A549 (cell line): ENCODE measurements at regions not wholly inside any gene's neighbourhood (a gene's known extent, or its start where the extent isn't known, plus 50 kb on each side); places are given as distances from the start of the nearest gene placed in this dataset.
"Not testable (repeated sequence)": the region's sequence is repeated elsewhere in the genome, so short reads cannot be mapped to it uniquely, and the experiment has no call there.

Experiments
- ATAC-seq, 2 experiments: fragments of 200-7000 bp in 1 of 2; fragments of >200 bp in 1 of 2; cut with Nextera tagmentation in 1 of 2; cut with Tn5 transposase in 1 of 2; 3 replicates each; pipeline versions ENCODE4 v1.8.0 to v1.9.1; 2018 to 2020; ENCODE audit warnings: mild to moderate bottlenecking in 1 of 2, moderate library complexity in 1 of 2
- CTCF ChIA-PET: fragments of 300-600 bp; sonication (Branson Sonifier 250); formaldehyde crosslinking; extraction: SDS; loops from one replicate; lab custom pipeline; 2021; ENCODE audit warnings: antibody characterized with exemption, inconsistent platforms; lab: Yijun Ruan, JAX
- POLR2A ChIA-PET: fragments of 350-600 bp; formaldehyde crosslinking; extraction: SDS; loops from one replicate; lab custom pipeline; 2021; ENCODE audit warnings: antibody characterized with exemption, inconsistent platforms; lab: Yijun Ruan, JAX
- DNase-seq, 2 experiments: peaks; one replicate each; pipeline versions ENCODE4 v3.0.0 to v3.0.0-alpha.2; 2011 to 2016; ENCODE audit warnings: low read depth in 1 of 2, low spot score in 1 of 2
- FAIRE-seq: peaks from 2 replicates; lab custom pipeline; 2011; peaks lifted over from hg19 to GRCh38; lab: Jason Lieb, UNC
- H3K27ac ChIP-seq, 2 experiments: fragments of >200 bp; sonication (Bioruptor Twin); formaldehyde crosslinking; 3 replicates each; pipeline ENCODE4 v1.5.1; 2016 to 2017
- H3K4me1 ChIP-seq: fragments of >200 bp; sonication (Bioruptor Twin); formaldehyde crosslinking; 3 replicates; pipeline ENCODE4 v1.6.1; 2016
- H3K4me2 ChIP-seq: fragments of >200 bp; sonication (Bioruptor Twin); formaldehyde crosslinking; 3 replicates; pipeline ENCODE4 v1.6.1; 2016
- H3K4me3 ChIP-seq: fragments of >200 bp; sonication (Bioruptor Twin); formaldehyde crosslinking; 3 replicates; pipeline ENCODE4 v1.5.1; 2016
- H3K9me3 ChIP-seq: fragments of >200 bp; sonication (Bioruptor Twin); formaldehyde crosslinking; 3 replicates; pipeline ENCODE4 v1.6.1; 2016
- CBX8 ChIP-seq: fragments of 200-600 bp; sonication (generic); IDR thresholded peaks from 2 replicates; pipeline ENCODE4 v1.6.1; 2016
- CEBPB ChIP-seq, 2 experiments: fragments of >200 bp in 1 of 2; sonication (Bioruptor Twin) in 1 of 2; formaldehyde crosslinking in 1 of 2; IDR thresholded peaks; 2 replicates each; pipeline ENCODE4 v1.6.1; 2012 to 2016
- EHF ChIP-seq: fragments of 250-450 bp; sonication (Bioruptor Pico); IDR thresholded peaks from 2 replicates; pipeline ENCODE4 v1.5.0; 2020; ENCODE audit warnings: mild to moderate bottlenecking
- EP300 ChIP-seq, 2 experiments: fragments of >200 bp; sonication (Bioruptor Twin); formaldehyde crosslinking; IDR thresholded peaks; 2 replicates in 1 of 2; 3 replicates in 1 of 2; pipeline ENCODE4 v1.6.1; 2016 to 2017
- FOXS1 ChIP-seq: fragments of 250-450 bp; sonication (Bioruptor Pico); IDR thresholded peaks from 2 replicates; pipeline ENCODE4 v1.5.0; 2020; ENCODE audit warnings: mild to moderate bottlenecking, moderate library complexity
- JUNB ChIP-seq: fragments of >200 bp; sonication (Bioruptor Twin); formaldehyde crosslinking; IDR thresholded peaks from 2 replicates; pipeline ENCODE4 v1.6.1; 2016
- MYC ChIP-seq: IDR thresholded peaks from 2 replicates; pipeline ENCODE4 v1.6.1; 2012; ENCODE audit warnings: mild to moderate bottlenecking, inconsistent platforms, low read length, improper control_type of control experiment, borderline replicate concordance
- NPAS2 ChIP-seq: fragments of 250-450 bp; sonication (Bioruptor Pico); IDR thresholded peaks from 2 replicates; pipeline ENCODE4 v1.8.0; 2022; ENCODE audit warnings: mild to moderate bottlenecking, moderate library complexity, borderline replicate concordance
- POLR2AphosphoS2 ChIP-seq: conservative IDR thresholded peaks from 2 replicates; pipeline ENCODE4 v1.6.1; 2012; ENCODE audit warnings: low read length, improper control_type of control experiment, inconsistent platforms
- RARB ChIP-seq: fragments of 250-450 bp; sonication (Bioruptor Pico); IDR thresholded peaks from 2 replicates; pipeline ENCODE4 v1.8.0; 2021; ENCODE audit warnings: mild to moderate bottlenecking, moderate library complexity
- RCOR1 ChIP-seq: fragments of 150-350 bp; IDR thresholded peaks from 2 replicates; pipeline ENCODE4 v1.6.1; 2014; ENCODE audit warnings: antibody characterized with exemption, low read length, low read depth
- RFX5 ChIP-seq: fragments of 450-650 bp; IDR thresholded peaks from 2 replicates; pipeline ENCODE4 v1.7.1; 2014; ENCODE audit warnings: antibody characterized with exemption, mild to moderate bottlenecking, moderate library complexity
- WGBS: methylation state at CpG from one replicate; pipeline ENCODE4 v1.1.6; 2017; ENCODE audit errors: missing lambda C conversion rate; 5-methylcytosine and 5-hydroxymethylcytosine counted together
- TF ChIP-seq, protein P1 (sequence below): fragments of 200-600 bp; sonication (generic); IDR thresholded peaks from 2 replicates; pipeline ENCODE4 v1.6.1; 2016; ENCODE audit warnings: antibody characterized with exemption, mild to moderate bottlenecking, moderate library complexity
- TF ChIP-seq, protein P2 (sequence below): IDR thresholded peaks from 2 replicates; pipeline ENCODE4 v1.6.1; 2012
- TF ChIP-seq, protein P3 (sequence below): IDR thresholded peaks from 2 replicates; pipeline ENCODE4 v1.6.1; 2012; ENCODE audit warnings: low read depth, borderline replicate concordance

DNA sequence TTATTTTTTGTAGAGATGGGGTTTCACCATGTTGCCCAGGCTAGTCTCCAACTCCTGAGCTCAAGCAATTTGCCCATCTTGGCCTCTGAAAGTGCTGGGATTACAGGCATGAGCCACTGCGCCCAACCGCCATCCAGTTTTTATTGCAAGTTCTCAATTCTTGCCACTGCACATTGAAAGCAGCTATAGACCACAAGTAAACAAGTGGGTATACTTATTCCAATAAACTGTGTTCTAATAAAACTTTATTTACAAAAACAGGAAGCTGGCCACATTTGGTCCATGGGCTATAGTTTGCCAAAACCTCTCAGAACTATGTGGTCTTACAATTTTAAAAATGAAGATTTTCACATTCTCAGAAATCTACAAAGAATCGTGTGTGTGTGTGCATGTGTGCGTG is 313.6 kb upstream of the RASGEF1B start (continued):
- TF ChIP-seq, protein P1, sequence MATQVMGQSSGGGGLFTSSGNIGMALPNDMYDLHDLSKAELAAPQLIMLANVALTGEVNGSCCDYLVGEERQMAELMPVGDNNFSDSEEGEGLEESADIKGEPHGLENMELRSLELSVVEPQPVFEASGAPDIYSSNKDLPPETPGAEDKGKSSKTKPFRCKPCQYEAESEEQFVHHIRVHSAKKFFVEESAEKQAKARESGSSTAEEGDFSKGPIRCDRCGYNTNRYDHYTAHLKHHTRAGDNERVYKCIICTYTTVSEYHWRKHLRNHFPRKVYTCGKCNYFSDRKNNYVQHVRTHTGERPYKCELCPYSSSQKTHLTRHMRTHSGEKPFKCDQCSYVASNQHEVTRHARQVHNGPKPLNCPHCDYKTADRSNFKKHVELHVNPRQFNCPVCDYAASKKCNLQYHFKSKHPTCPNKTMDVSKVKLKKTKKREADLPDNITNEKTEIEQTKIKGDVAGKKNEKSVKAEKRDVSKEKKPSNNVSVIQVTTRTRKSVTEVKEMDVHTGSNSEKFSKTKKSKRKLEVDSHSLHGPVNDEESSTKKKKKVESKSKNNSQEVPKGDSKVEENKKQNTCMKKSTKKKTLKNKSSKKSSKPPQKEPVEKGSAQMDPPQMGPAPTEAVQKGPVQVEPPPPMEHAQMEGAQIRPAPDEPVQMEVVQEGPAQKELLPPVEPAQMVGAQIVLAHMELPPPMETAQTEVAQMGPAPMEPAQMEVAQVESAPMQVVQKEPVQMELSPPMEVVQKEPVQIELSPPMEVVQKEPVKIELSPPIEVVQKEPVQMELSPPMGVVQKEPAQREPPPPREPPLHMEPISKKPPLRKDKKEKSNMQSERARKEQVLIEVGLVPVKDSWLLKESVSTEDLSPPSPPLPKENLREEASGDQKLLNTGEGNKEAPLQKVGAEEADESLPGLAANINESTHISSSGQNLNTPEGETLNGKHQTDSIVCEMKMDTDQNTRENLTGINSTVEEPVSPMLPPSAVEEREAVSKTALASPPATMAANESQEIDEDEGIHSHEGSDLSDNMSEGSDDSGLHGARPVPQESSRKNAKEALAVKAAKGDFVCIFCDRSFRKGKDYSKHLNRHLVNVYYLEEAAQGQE = no peak
- no peak for TF ChIP-seq JUNB

DNA sequence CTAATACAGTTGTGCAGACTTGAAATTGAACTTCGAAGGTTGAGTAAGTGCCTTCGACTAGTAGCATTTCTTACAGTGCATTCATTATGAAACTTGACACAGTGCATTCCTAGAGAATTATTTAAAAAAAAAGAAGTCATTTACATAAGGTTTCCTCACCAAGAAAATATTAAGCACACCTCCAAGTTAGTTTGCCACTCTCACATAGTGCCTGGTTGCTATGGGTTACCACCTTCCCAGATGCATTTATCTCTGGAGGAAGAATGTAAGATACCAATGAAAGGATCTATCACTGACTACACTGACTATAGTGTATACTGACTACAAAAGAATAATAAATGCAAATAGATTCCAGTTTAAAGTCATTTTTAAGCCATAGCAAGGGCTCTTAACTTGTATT is 311.9 kb upstream of the RASGEF1B start:
- no peak for DNase-seq
- ChIA-PET CTCF (no interaction called here), POLR2A (no interaction called here)
- no peak overlapping the region for H3K4me2 ChIP-seq
- no peak overlapping the region for H3K4me3 ChIP-seq
- WGBS = 46% methylated on average over 2 of the region's 2 CpGs
- no peak overlapping the region for H3K27ac ChIP-seq
- FAIRE-seq = no peak
- TF ChIP-seq EHF (no peak), CEBPB (IDR thresholded peaks at IDR 0.05) (no peak)
- no peaks in the 10 kb centered on the region for H3K4me1 ChIP-seq
- no peak for ATAC-seq
- no peaks in the 10 kb centered on the region for H3K9me3 ChIP-seq

DNA sequence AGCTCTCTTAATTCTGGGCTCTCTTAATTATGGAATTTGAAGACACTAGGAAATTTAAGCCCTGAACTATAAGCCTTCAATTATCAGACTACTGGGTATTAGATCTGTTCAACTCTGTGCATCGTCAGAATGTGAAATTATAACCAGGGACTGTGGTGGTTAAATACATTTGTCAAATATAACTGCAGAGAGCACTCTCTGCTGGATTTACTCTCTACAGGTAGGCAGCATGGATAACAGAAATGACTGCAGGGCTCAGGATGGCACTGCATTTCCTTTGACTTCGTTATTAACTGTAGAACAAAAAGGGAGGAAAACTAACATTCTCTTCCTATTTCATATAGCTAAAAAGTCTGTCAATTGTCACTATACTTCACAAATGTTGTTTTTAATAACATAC is 310.1 kb upstream of the RASGEF1B start:
- DNase-seq (no peak), ATAC-seq (no peak), FAIRE-seq (no peak)
- H3K9me3 ChIP-seq = no peaks in the 10 kb centered on the region
- no peak overlapping the region for H3K4me3 ChIP-seq
- H3K4me2 ChIP-seq = no peak overlapping the region
- ChIA-PET POLR2A (interaction anchor here (0.6 kb wide), 1 partner anchor 23 kb away, joined by 3 read pairs; no protein-coding TSS in a partner anchor), CTCF (no interaction called here)
- no peak for TF ChIP-seq FOXS1 (CRISPR knock-in tag)
- TF ChIP-seq RARB (CRISPR knock-in tag) = no peak
- no peak for TF ChIP-seq EP300 (IDR thresholded peaks at IDR 0.05)
- TF ChIP-seq, protein P2, sequence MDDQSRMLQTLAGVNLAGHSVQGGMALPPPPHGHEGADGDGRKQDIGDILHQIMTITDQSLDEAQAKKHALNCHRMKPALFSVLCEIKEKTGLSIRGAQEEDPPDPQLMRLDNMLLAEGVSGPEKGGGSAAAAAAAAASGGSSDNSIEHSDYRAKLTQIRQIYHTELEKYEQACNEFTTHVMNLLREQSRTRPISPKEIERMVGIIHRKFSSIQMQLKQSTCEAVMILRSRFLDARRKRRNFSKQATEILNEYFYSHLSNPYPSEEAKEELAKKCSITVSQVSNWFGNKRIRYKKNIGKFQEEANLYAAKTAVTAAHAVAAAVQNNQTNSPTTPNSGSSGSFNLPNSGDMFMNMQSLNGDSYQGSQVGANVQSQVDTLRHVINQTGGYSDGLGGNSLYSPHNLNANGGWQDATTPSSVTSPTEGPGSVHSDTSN = no peak
- TF ChIP-seq RFX5 = no peak
- no peak for TF ChIP-seq RCOR1
- TF ChIP-seq JUNB = no peak
- TF ChIP-seq NPAS2 (CRISPR knock-in tag) = no peak
- TF ChIP-seq MYC = no peak
- TF ChIP-seq POLR2AphosphoS2 = no peak
- no peak for TF ChIP-seq CBX8
- TF ChIP-seq, protein P3, sequence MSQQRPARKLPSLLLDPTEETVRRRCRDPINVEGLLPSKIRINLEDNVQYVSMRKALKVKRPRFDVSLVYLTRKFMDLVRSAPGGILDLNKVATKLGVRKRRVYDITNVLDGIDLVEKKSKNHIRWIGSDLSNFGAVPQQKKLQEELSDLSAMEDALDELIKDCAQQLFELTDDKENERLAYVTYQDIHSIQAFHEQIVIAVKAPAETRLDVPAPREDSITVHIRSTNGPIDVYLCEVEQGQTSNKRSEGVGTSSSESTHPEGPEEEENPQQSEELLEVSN = no peak
- 15% methylated on average over 2 of the region's 2 CpGs for WGBS
- H3K4me1 ChIP-seq = no peaks in the 10 kb centered on the region
- H3K27ac ChIP-seq = no peak overlapping the region

DNA sequence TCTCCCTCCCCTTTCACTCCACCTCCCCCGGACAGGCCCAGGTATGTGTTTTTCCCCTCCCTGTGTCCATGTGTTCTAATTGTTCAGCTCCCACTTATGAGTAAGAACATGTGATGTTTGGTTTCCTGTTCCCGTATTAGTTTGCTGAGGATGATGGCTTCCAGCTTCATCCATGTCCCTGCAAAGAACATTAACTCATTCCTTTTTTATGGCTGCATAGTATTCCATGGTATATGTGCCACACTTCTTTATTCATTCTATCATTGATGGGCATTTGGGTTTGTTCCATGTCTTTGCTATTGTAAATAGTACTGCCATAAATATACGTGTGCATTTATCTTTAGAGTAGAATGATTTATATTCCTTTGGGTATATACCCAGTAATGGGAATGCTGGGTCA is 306.0 kb upstream of the RASGEF1B start:
- H3K9me3 ChIP-seq, H3K4me2 ChIP-seq, FAIRE-seq: not testable (repeated sequence)

More for the DNA sequence above, 306.0 kb upstream of the RASGEF1B start:
- 4% methylated on average over 3 of the region's 3 CpGs for WGBS
- H3K4me3 ChIP-seq, DNase-seq, H3K27ac ChIP-seq, H3K4me1 ChIP-seq, ATAC-seq, POLR2A ChIA-PET: not testable (repeated sequence)
- CTCF ChIA-PET = interaction anchor here (1.7 kb wide), 1 partner anchor 10 kb away, joined by 3 read pairs; no protein-coding TSS in a partner anchor
